ENCODE measurements at regions not wholly inside any gene's neighbourhood (a gene's known extent, or its start where the extent isn't known, plus 50 kb on each side); places are given as distances from the start of the nearest gene placed in this dataset.

GRCh38 chr18:54043484-54044251, 180.8 kb downstream of the MBD2 start:
- Mint-ChIP-seq H3K36me3 (ENCODE audit: low read depth, unreplicated experiment) (no peaks in the 10 kb centered on the region), H3K27ac (ENCODE audit: unreplicated experiment) (no peak overlapping the region), H3K4me1 (ENCODE audit: unreplicated experiment) (no peaks in the 10 kb centered on the region), H3K27me3 (ENCODE audit: unreplicated experiment) (no peaks in the 10 kb centered on the region), H3K4me3 (ENCODE audit: unreplicated experiment) (no peak overlapping the region), H3K9me3 (ENCODE audit: unreplicated experiment) (no peaks in the 10 kb centered on the region)
- no peak for DNase-seq (ENCODE audit: low spot score)
- TF ChIP-seq CTCF (IDR thresholded peaks at IDR 0.05; ENCODE audit: unreplicated experiment) = no peak

GRCh38 chr18:54035927-54036326, 188.5 kb downstream of the MBD2 start:
- no peaks in the 10 kb centered on the region for H3K4me1 Mint-ChIP-seq (ENCODE audit: unreplicated experiment)

GRCh38 chr18:54033052-54033451, 191.4 kb downstream of the MBD2 start:
- H3K27ac Mint-ChIP-seq (ENCODE audit: unreplicated experiment) = no peak overlapping the region
- H3K4me3 Mint-ChIP-seq (ENCODE audit: unreplicated experiment) = no peak overlapping the region
- no peaks in the 10 kb centered on the region for H3K4me1 Mint-ChIP-seq (ENCODE audit: unreplicated experiment)
- H3K9me3 Mint-ChIP-seq (ENCODE audit: unreplicated experiment) = no peaks in the 10 kb centered on the region
- DNase-seq (ENCODE audit: low spot score) = no peak
- H3K36me3 Mint-ChIP-seq (ENCODE audit: low read depth, unreplicated experiment) = no peaks in the 10 kb centered on the region
- no peaks in the 10 kb centered on the region for H3K27me3 Mint-ChIP-seq (ENCODE audit: unreplicated experiment)
- TF ChIP-seq CTCF (IDR thresholded peaks at IDR 0.05; ENCODE audit: unreplicated experiment) = no peak

More at GRCh38 chr18:54035927-54036326, 188.5 kb downstream of the MBD2 start:
- no peak overlapping the region for H3K4me3 Mint-ChIP-seq (ENCODE audit: unreplicated experiment)
- DNase-seq (ENCODE audit: low spot score) = no peak
- no peaks in the 10 kb centered on the region for H3K27me3 Mint-ChIP-seq (ENCODE audit: unreplicated experiment)
- no peaks in the 10 kb centered on the region for H3K36me3 Mint-ChIP-seq (ENCODE audit: low read depth, unreplicated experiment)
- no peak for TF ChIP-seq CTCF (IDR thresholded peaks at IDR 0.05; ENCODE audit: unreplicated experiment)
- H3K9me3 Mint-ChIP-seq (ENCODE audit: unreplicated experiment) = no peaks in the 10 kb centered on the region
- no peak overlapping the region for H3K27ac Mint-ChIP-seq (ENCODE audit: unreplicated experiment)

- Mint-ChIP-seq H3K27ac (ENCODE audit: unreplicated experiment) (no peak overlapping the region), H3K4me3 (ENCODE audit: unreplicated experiment) (no peak overlapping the region), H3K9me3 (ENCODE audit: unreplicated experiment) (no peaks in the 10 kb centered on the region), H3K36me3 (ENCODE audit: low read depth, unreplicated experiment) (no peaks in the 10 kb centered on the region), H3K27me3 (ENCODE audit: unreplicated experiment) (no peaks in the 10 kb centered on the region), H3K4me1 (ENCODE audit: unreplicated experiment) (no peaks in the 10 kb centered on the region)
- no peak for TF ChIP-seq CTCF (IDR thresholded peaks at IDR 0.05; ENCODE audit: unreplicated experiment)
- no peak for DNase-seq (ENCODE audit: low spot score)
Observed at GRCh38 chr18:54032412-54032811, 192.1 kb downstream of the MBD2 start.

- no peaks in the 10 kb centered on the region for H3K27me3 Mint-ChIP-seq (ENCODE audit: unreplicated experiment)
- H3K27ac Mint-ChIP-seq (ENCODE audit: unreplicated experiment) = no peak overlapping the region
- H3K9me3 Mint-ChIP-seq (ENCODE audit: unreplicated experiment) = no peaks in the 10 kb centered on the region
- H3K36me3 Mint-ChIP-seq (ENCODE audit: low read depth, unreplicated experiment) = no peaks in the 10 kb centered on the region
- no peak for DNase-seq (ENCODE audit: low spot score)
- TF ChIP-seq CTCF (IDR thresholded peaks at IDR 0.05; ENCODE audit: unreplicated experiment) = no peak
- no peaks in the 10 kb centered on the region for H3K4me1 Mint-ChIP-seq (ENCODE audit: unreplicated experiment)
- H3K4me3 Mint-ChIP-seq (ENCODE audit: unreplicated experiment) = no peak overlapping the region
Observed at GRCh38 chr18:54031243-54031642, 193.2 kb downstream of the MBD2 start.

Measured in endothelial cell (in vitro differentiated cells).